Fibroblast of skin of right quadriceps (primary cell): ENCODE measurements at regions not wholly inside any gene's neighbourhood (a gene's known extent, or its start where the extent isn't known, plus 50 kb on each side); places are given as distances from the start of the nearest gene placed in this dataset.
"Not testable (repeated sequence)": the region's sequence is repeated elsewhere in the genome, so short reads cannot be mapped to it uniquely, and the experiment has no call there.

Source experiments
- DNase-seq: peaks from one replicate; pipeline ENCODE4 v3.0.0-alpha.2; 2013

- no peak for DNase-seq
These were observed 708.9 kb downstream of the RFPL4B start for GRCh38 chr6:113055998-113056397.

GRCh38 chr6:113057567-113058053 is 710.5 kb downstream of the RFPL4B start:
- no peak for DNase-seq

GRCh38 chr6:113060664-113061063 is 713.5 kb downstream of the RFPL4B start:
- DNase-seq: no peak

- DNase-seq: peak; percentile 34
These were observed 718.5 kb downstream of the RFPL4B start for GRCh38 chr6:113065611-113066010.

GRCh38 chr6:113067612-113068275 is 720.6 kb downstream of the RFPL4B start:
- peak; percentile 69 for DNase-seq

GRCh38 chr6:113068570-113068969 is 721.4 kb downstream of the RFPL4B start:
- DNase-seq: no peak

- not testable (repeated sequence) for DNase-seq
These were observed 723.6 kb downstream of the RFPL4B start for GRCh38 chr6:113070681-113071080.

GRCh38 chr6:113073611-113074191 is 726.6 kb downstream of the RFPL4B start:
- peak; percentile 83 for DNase-seq

- peak; percentile 53 for DNase-seq
These were observed 729.0 kb downstream of the RFPL4B start for GRCh38 chr6:113076116-113076515.

- no peak for DNase-seq
These were observed 729.7 kb downstream of the RFPL4B start for GRCh38 chr6:113076816-113077215.

- no peak for DNase-seq
These were observed 730.7 kb downstream of the RFPL4B start for GRCh38 chr6:113077794-113078193.

GRCh38 chr6:113078791-113079190 is 731.7 kb downstream of the RFPL4B start:
- no peak for DNase-seq

- peak; percentile 88 for DNase-seq
These were observed 735.6 kb downstream of the RFPL4B start for GRCh38 chr6:113082745-113083144.

GRCh38 chr6:113083947-113084346 is 736.8 kb downstream of the RFPL4B start:
- DNase-seq: no peak

GRCh38 chr6:113089056-113089455 is 741.9 kb downstream of the RFPL4B start:
- DNase-seq: no peak

GRCh38 chr6:113092795-113093194 is 745.7 kb downstream of the RFPL4B start:
- DNase-seq: no peak

GRCh38 chr6:113094779-113095178 is 747.6 kb downstream of the RFPL4B start:
- peak; percentile 60 for DNase-seq

- DNase-seq: no peak
These were observed 748.7 kb downstream of the RFPL4B start for GRCh38 chr6:113095841-113096240.

- peak; percentile 49 for DNase-seq
These were observed 754.4 kb upstream of the MARCKS start for GRCh38 chr6:113102761-113103160.

GRCh38 chr6:113103634-113104361 is 753.3 kb upstream of the MARCKS start:
- DNase-seq: peak; percentile 94

- peak; percentile 16 for DNase-seq
These were observed 752.6 kb upstream of the MARCKS start for GRCh38 chr6:113104541-113104940.

- no peak for DNase-seq
These were observed 752.2 kb upstream of the MARCKS start for GRCh38 chr6:113104951-113105350.

- DNase-seq: no peak
These were observed 746.9 kb upstream of the MARCKS start for GRCh38 chr6:113110211-113110610.

- no peak for DNase-seq
These were observed 745.6 kb upstream of the MARCKS start for GRCh38 chr6:113111550-113111949.
